Keratinocyte (primary cell): ENCODE measurements at regions not wholly inside any gene's neighbourhood (a gene's known extent, or its start where the extent isn't known, plus 50 kb on each side); places are given as distances from the start of the nearest gene placed in this dataset.

ENCODE experiments used
- DNase-seq: peaks from one replicate; pipeline ENCODE4 v3.0.0-alpha.2; 2011; ENCODE audit warnings: low read depth, missing footprints, low spot score
- FAIRE-seq: peaks from 2 replicates; lab custom pipeline; 2011; peaks lifted over from hg19 to GRCh38; lab: Jason Lieb, UNC
- H2AFZ ChIP-seq: 2 replicates; pipeline ENCODE4 v1.6.0; 2012; ENCODE audit warnings: low read length, control low read depth, inconsistent platforms; ENCODE audit not compliant: control insufficient read depth
- H3K27ac ChIP-seq: 2 replicates; pipeline ENCODE4 v1.5.1; 2011; ENCODE audit warnings: low read length; ENCODE audit not compliant: control insufficient read depth, insufficient read depth
- H3K27me3 ChIP-seq: 3 replicates; pipeline ENCODE4 v1.6.0; 2011; ENCODE audit warnings: low read length; ENCODE audit not compliant: control insufficient read depth, insufficient read depth; ENCODE audit errors: extremely low read depth
- H3K36me3 ChIP-seq, 2 experiments: 2 replicates in 1 of 2; 3 replicates in 1 of 2; pipeline ENCODE4 v1.5.1; 2011; ENCODE audit warnings: low read length in 2 of 2, mild to moderate bottlenecking in 1 of 2; ENCODE audit not compliant: control insufficient read depth in 2 of 2, insufficient read depth in 2 of 2; ENCODE audit errors: extremely low read depth in 1 of 2
- H3K4me1 ChIP-seq: 3 replicates; pipeline ENCODE4 v1.5.1; 2011; ENCODE audit warnings: low read length; ENCODE audit not compliant: control insufficient read depth, insufficient read depth; ENCODE audit errors: extremely low read depth
- H3K4me2 ChIP-seq: 3 replicates; pipeline ENCODE4 v1.6.0; 2011; ENCODE audit warnings: low read depth, low read length; ENCODE audit not compliant: control insufficient read depth, insufficient read depth; ENCODE audit errors: extremely low read depth
- H3K4me3 ChIP-seq, 3 experiments: fragments of 200-600 bp in 1 of 3; sonication (generic) in 1 of 3; 2 replicates in 2 of 3; 3 replicates in 1 of 3; pipeline ENCODE4 v1.5.1; 2011 to 2016; ENCODE audit warnings: low read length in 3 of 3, mild to moderate bottlenecking in 3 of 3, control low read depth in 2 of 3, inconsistent platforms in 1 of 3, low read depth in 1 of 3, mixed read lengths in 1 of 3, mixed run types in 1 of 3, moderate library complexity in 1 of 3; ENCODE audit not compliant: control insufficient read depth in 2 of 3, insufficient read depth in 2 of 3; ENCODE audit errors: extremely low read depth in 1 of 3
- H3K79me2 ChIP-seq: 2 replicates; pipeline ENCODE4 v1.6.0; 2012; ENCODE audit warnings: low read length; ENCODE audit not compliant: control insufficient read depth, insufficient read depth
- H3K9ac ChIP-seq: 3 replicates; pipeline ENCODE4 v1.6.0; 2011; ENCODE audit warnings: low read length; ENCODE audit not compliant: control insufficient read depth, insufficient read depth; ENCODE audit errors: extremely low read depth
- H3K9me1 ChIP-seq: 3 replicates; pipeline ENCODE4 v1.6.0; 2011; ENCODE audit warnings: low read length; ENCODE audit not compliant: control insufficient read depth, insufficient read depth; ENCODE audit errors: extremely low read depth
- H3K9me3 ChIP-seq: 2 replicates; pipeline ENCODE4 v1.5.1; 2012; ENCODE audit warnings: low read depth, low read length; ENCODE audit not compliant: control insufficient read depth
- H4K20me1 ChIP-seq: 3 replicates; pipeline ENCODE4 v1.6.0; 2011; ENCODE audit warnings: low read length; ENCODE audit not compliant: control insufficient read depth, insufficient read depth; ENCODE audit errors: extremely low read depth
- CTCF ChIP-seq, 3 experiments: IDR thresholded peaks in 1 of 3; conservative IDR thresholded peaks in 1 of 3; optimal IDR thresholded peaks in 1 of 3; 2 replicates in 2 of 3; 3 replicates in 1 of 3; pipeline versions ENCODE3 to v1.5.1; 2011; ENCODE audit warnings: low read length in 3 of 3, mild to moderate bottlenecking in 3 of 3, moderate library complexity in 2 of 3, control low read depth in 1 of 3, inconsistent platforms in 1 of 3; ENCODE audit not compliant: insufficient read depth in 2 of 3; ENCODE audit errors: extremely low read depth in 1 of 3
- EZH2 ChIP-seq: IDR thresholded peaks from one replicate; pipeline ENCODE4 v1.6.1; 2012; ENCODE audit warnings: inconsistent platforms, mild to moderate bottlenecking, low read length, moderate library complexity
- dilution Hi-C: fragments of 300-500 bp; cut with MboI; formaldehyde crosslinking; loops from one replicate; pipeline ENCODE4 v1.7.0; 2020; ENCODE audit warnings: low sequenced_read_pairs; ENCODE audit not compliant: extremely low pct_ligation_motif_present

DNA sequence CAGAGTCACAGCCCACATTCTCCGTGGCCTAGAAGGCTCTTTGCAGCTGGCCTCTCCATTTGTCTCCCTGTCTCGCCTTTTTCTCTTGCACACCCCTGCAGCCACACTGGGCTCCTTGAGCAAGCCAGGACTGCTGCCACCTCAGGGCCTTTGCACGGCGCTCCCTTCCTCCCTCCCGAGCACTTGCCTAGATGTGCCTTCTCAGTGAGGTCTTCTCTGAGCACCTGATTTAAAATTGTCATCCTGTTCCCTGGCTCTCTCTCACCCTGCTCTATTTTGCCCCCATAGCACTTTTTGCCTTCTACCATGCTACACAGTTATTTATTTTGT lies 102.9 kb upstream of the THY1 start:
- no peaks in the 10 kb centered on the region for H3K4me1 ChIP-seq
- FAIRE-seq = no peak
- H3K27me3 ChIP-seq = peaks cover 22% of the 10 kb centered on the region
- no peak overlapping the region for H3K9ac ChIP-seq
- no peaks in the 10 kb centered on the region for H3K79me2 ChIP-seq
- no peaks in the 10 kb centered on the region for H3K9me3 ChIP-seq
- no peak for TF ChIP-seq EZH2
- TF ChIP-seq CTCF (optimal IDR thresholded peaks at IDR 0.05 in 1 of 3, IDR thresholded peaks at IDR 0.05 in 1 of 3, conservative IDR thresholded peaks at IDR 0.05 in 1 of 3; ENCODE audit: extremely low read depth in 1 of 3, insufficient read depth in 2 of 3, low read length in 3 of 3) = no peak
- H3K9me1 ChIP-seq = no peaks in the 10 kb centered on the region
- no peaks in the 10 kb centered on the region for H3K36me3 ChIP-seq
- dilution Hi-C loops = no loop called here
- no peak overlapping the region for H2AFZ ChIP-seq
- no peaks in the 10 kb centered on the region for H4K20me1 ChIP-seq
- no peak for DNase-seq
- H3K4me3 ChIP-seq = no peak overlapping the region
- no peak overlapping the region for H3K4me2 ChIP-seq
- no peak overlapping the region for H3K27ac ChIP-seq

DNA sequence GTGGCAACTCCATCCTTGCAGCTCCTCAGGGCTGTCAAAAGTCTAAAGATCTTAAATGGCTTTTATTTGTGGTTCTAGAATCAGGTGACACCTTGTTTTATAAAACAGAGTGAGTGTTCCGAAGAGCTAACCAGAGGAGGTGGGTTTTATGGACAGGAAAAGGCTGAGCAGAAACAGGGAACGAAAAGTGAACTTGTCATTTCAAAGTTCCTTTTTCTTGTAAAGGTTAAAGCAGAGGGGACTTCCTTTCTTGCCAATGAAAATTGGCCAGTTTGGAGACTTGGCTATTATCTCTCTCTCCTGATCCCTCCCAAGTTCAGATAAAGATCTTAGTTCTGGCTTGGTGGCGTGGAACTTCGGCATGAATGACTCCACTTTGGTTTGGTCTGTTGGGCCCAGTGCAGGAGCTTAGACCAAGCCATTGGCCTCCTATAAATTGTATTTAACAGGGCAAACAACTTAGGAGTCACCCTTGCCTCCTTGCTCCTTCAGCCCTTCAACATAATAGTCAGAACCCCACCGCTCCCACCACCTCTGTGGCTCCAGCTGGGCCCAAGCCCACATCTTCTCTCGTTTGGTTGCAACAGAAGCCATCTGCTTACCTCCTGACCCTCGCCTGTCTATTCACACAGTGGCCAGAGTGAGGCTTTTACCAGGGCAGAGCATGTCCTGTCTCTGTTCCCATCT lies 102.4 kb upstream of the THY1 start:
- H3K4me2 ChIP-seq = no peak overlapping the region
- H3K79me2 ChIP-seq = no peaks in the 10 kb centered on the region
- H2AFZ ChIP-seq = no peak overlapping the region
- no peak for DNase-seq
- H3K9ac ChIP-seq = no peak overlapping the region
- H3K9me3 ChIP-seq = no peaks in the 10 kb centered on the region
- no peak for TF ChIP-seq CTCF (optimal IDR thresholded peaks at IDR 0.05 in 1 of 3, IDR thresholded peaks at IDR 0.05 in 1 of 3, conservative IDR thresholded peaks at IDR 0.05 in 1 of 3; ENCODE audit: extremely low read depth in 1 of 3, insufficient read depth in 2 of 3, low read length in 3 of 3)
- TF ChIP-seq EZH2 = no peak
- no peaks in the 10 kb centered on the region for H3K4me1 ChIP-seq
- dilution Hi-C loops = no loop called here
- H4K20me1 ChIP-seq = no peaks in the 10 kb centered on the region
- H3K36me3 ChIP-seq = no peaks in the 10 kb centered on the region
- H3K27ac ChIP-seq = no peak overlapping the region
- no peak for FAIRE-seq
- no peaks in the 10 kb centered on the region for H3K9me1 ChIP-seq
- H3K4me3 ChIP-seq = no peak overlapping the region
- peaks cover 20% of the 10 kb centered on the region for H3K27me3 ChIP-seq
